Activated T-helper 9 cell treated with anti-CD3 and anti-CD28 coated beads, Interleukin-2, amount 50 U/mL, for 16 hours (primary cell): ENCODE measurements at regions not wholly inside any gene's neighbourhood (a gene's known extent, or its start where the extent isn't known, plus 50 kb on each side); places are given as distances from the start of the nearest gene placed in this dataset.

ENCODE experiments used
- DNase-seq: peaks from one replicate; pipeline ENCODE4 v3.0.0-alpha.2; 2020; ENCODE audit warnings: low read depth

GRCh38 chr9:1201901-1202300, 151.7 kb downstream of the DMRT2 start:
- DNase-seq: no peak

GRCh38 chr9:1202512-1203280, 152.5 kb downstream of the DMRT2 start:
- DNase-seq: no peak

GRCh38 chr9:1207686-1208085, 157.5 kb downstream of the DMRT2 start:
- DNase-seq: no peak

- no peak for DNase-seq
Observed at GRCh38 chr9:1208157-1208556, 158.0 kb downstream of the DMRT2 start.

GRCh38 chr9:1210954-1211353, 160.8 kb downstream of the DMRT2 start:
- DNase-seq: no peak

- no peak for DNase-seq
Observed at GRCh38 chr9:1216532-1216931, 166.4 kb downstream of the DMRT2 start.

GRCh38 chr9:1217076-1217475, 166.9 kb downstream of the DMRT2 start:
- DNase-seq: no peak

- DNase-seq: no peak
Observed at GRCh38 chr9:1219284-1219683, 169.1 kb downstream of the DMRT2 start.

- DNase-seq: no peak
Observed at GRCh38 chr9:1221298-1221697, 171.1 kb downstream of the DMRT2 start.

- DNase-seq: no peak
Observed at GRCh38 chr9:1222511-1222910, 172.4 kb downstream of the DMRT2 start.

- no peak for DNase-seq
Observed at GRCh38 chr9:1231998-1232919, 182.1 kb downstream of the DMRT2 start.

- DNase-seq: no peak
Observed at GRCh38 chr9:1233568-1233967, 183.4 kb downstream of the DMRT2 start.

GRCh38 chr9:1235650-1236049, 185.5 kb downstream of the DMRT2 start:
- no peak for DNase-seq

- no peak for DNase-seq
Observed at GRCh38 chr9:1236061-1236460, 185.9 kb downstream of the DMRT2 start.

- no peak for DNase-seq
Observed at GRCh38 chr9:1238407-1238806, 188.2 kb downstream of the DMRT2 start.

GRCh38 chr9:1248743-1249142, 198.6 kb downstream of the DMRT2 start:
- no peak for DNase-seq

- DNase-seq: no peak
Observed at GRCh38 chr9:1253064-1253979, 203.2 kb downstream of the DMRT2 start.

GRCh38 chr9:1254071-1254470, 203.9 kb downstream of the DMRT2 start:
- DNase-seq: no peak

GRCh38 chr9:1256178-1256577, 206.0 kb downstream of the DMRT2 start:
- no peak for DNase-seq

GRCh38 chr9:1261266-1261665, 211.1 kb downstream of the DMRT2 start:
- no peak for DNase-seq

GRCh38 chr9:1261879-1262766, 212.0 kb downstream of the DMRT2 start:
- DNase-seq: no peak
